ENCODE measurements at regions not wholly inside any gene's neighbourhood (a gene's known extent, or its start where the extent isn't known, plus 50 kb on each side); places are given as distances from the start of the nearest gene placed in this dataset.

DNA sequence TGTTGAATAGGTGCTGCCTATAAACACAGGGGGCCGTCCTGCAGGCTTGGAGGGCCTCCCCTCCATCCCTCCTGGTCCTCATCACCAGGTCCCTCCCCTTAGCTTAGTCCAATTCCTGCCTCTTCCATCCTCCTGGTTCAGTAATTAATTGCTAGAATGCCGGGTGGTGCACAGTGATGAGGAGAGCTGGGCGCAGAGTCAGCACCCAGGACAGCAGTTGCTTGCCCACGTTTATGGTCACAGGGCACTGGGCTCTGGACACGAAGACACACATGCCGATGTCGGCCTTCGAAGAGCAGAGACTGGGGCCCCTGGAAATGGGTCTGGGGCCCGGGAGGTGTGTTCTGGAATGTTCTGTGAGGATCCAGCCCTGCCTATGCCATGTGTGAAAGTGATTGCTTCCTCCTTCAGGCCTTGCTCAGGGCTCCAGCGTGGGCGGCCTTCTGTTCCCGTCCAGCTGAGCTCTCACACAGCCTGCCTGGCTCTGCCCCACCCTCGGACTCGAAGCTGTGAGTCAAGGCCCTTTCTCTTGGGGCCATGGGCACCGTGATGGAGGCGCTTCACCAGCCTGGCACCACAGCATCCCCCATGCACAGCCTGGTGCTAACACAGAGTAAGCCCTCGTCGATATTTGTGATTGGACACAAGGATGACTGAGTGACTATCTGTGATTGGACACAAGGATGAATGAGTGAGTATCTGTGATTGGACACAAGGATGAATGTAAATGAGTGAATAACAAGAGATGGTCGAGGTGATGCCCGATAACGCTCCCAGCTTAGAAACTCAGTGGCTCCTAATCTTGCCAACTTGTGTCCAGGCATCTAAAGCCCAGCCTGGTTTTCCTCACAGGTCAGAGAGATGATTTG lies 884.7 kb downstream of the BRD1 start:
- 53 to 75% (median 63%) methylated on average over 21 of the region's 21 CpGs for WGBS, 3 donors
- no peak overlapping the region for H3K27ac ChIP-seq (ENCODE audit: low read depth, low read length)

DNA sequence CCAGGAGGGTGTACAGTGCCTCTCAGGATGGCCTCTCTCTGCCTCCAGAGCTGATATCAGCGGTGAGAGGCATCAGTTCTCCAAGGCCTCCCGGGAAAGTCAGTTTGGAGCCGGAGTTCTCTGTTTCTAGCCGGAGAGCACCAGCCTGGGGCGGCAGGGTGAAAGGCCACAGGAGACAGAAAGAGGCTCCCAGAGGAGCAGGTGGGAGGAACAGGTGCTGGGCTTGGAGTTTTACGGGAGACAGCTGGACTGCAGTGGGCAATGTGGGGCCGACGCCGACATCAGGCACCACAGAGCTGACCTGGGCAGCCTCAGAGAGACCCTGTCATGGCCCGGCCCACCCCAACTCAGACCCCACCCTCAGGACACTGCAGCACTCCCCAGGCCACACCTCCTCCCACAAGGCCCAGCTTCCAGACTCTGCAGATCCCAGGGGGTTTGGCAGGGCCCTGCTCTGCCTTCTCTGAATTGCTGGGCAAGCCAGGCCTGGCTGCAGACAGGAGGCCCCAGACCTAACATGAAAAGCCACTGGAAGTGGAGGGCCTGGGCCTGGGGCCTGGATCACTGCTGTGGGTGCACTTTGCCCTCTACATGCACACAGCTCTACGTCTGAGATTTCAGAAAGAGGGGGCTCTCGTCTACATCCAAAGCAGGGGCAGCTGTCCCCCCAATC lies 885.6 kb downstream of the BRD1 start:
- no peak overlapping the region for H3K27ac ChIP-seq (ENCODE audit: low read depth, low read length)
- WGBS, 3 donors, result 77 to 79% (median 78%) methylated on average over 12 of the region's 12 CpGs

DNA sequence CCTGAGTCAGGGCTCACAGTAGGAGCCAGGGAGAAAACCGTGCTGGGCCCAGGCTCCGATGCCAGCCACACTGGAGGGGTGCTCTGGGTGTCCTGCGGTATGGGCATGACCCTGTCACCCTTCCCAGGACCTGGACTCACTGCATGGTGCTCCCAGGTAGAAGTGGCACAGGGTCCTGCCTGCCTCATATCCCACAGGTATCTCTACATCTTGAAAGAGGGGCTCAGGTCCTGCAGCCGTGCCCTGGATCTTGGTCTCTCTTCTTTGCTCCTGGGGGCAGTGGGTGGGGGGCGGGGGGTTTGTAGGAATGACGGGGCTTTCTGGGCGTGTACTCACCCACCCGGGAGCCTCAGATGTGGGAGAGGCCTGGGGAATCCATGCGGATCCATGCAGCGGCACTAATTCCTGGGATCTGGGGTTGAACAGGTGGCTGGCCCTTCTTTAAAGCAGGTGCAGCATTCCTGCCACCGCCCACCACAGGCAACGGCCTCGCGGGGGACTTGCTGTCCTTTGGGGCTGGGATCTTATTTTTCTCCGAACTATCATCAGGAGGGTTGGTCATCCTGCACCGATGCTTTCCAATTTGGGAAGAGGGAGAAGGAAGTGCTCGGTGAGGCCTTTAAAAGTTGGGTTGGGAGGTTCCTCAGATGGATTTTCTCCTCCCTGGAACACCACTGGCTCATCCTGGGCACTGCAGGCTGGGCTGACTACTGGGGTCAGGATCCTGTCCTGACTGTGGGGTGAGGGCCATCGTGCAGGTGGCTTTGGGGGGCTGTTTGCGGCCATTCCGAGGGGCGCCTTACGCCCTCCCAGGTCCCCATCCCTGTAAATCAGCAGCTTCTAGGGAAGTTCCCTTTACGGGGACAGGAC lies 886.4 kb downstream of the BRD1 start:
- WGBS, 3 donors, result 64 to 83% (median 76%) methylated on average over 23 of the region's 23 CpGs

GRCh38 chr22:48940266-48941032 lies 887.2 kb downstream of the BRD1 start:
- no peak overlapping the region for H3K27ac ChIP-seq (ENCODE audit: low read depth, low read length)
- 69 to 79% (median 77%) methylated on average over 20 of the region's 20 CpGs for WGBS, 3 donors

More for the DNA sequence above, 886.4 kb downstream of the BRD1 start:
- no peak overlapping the region for H3K27ac ChIP-seq (ENCODE audit: low read depth, low read length)

DNA sequence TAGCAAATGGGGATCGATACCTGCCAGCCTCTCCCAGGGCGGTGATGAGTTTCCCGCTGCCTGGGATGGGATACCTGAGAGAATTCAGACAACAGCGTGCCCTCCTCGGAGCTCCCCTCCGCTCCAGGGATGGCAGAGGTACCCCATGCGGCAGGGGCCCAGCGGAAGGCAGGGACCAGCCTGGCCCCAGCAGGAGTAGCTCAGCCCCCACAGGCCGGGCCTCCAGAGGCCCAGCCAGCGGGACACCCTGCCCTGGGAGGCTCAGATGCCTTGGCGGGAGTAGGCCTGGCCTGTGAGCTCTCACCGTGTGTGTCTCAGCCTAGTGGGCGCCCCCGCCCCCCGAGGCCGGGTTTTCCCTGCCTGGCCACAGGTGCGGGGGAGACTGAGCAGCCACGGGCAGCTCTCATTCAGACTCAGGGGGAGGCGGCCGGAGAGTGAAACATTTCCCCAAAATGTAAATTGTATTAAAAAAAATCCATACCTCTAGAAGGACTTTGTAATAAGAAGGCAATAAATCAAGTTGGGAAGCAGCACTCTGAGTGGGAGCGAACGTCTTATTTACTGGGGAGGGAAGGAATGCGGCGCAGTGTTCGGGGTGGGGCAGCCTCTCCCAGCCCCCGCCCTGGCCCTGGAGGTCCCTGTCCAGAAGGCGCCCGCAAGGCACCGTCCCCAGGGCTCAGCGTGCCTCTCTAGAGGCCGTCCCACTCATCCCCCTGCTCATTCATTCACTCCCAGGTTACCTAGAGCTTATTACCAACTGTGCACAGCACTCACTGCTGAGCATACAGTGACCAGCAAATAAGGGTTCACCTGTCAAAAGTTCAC lies 888.0 kb downstream of the BRD1 start:
- H3K27ac ChIP-seq (ENCODE audit: low read depth, low read length), result no peak overlapping the region
- 47 to 63% (median 60%) methylated on average over 31 of the region's 31 CpGs for WGBS, 3 donors

GRCh38 chr22:48938741-48939140 lies 888.9 kb downstream of the BRD1 start:
- no peak overlapping the region for H3K27ac ChIP-seq (ENCODE audit: low read depth, low read length)
- 57 to 81% (median 76%) methylated on average over 8 of the region's 8 CpGs for whole genome bisulfite sequencing, 3 donors

DNA sequence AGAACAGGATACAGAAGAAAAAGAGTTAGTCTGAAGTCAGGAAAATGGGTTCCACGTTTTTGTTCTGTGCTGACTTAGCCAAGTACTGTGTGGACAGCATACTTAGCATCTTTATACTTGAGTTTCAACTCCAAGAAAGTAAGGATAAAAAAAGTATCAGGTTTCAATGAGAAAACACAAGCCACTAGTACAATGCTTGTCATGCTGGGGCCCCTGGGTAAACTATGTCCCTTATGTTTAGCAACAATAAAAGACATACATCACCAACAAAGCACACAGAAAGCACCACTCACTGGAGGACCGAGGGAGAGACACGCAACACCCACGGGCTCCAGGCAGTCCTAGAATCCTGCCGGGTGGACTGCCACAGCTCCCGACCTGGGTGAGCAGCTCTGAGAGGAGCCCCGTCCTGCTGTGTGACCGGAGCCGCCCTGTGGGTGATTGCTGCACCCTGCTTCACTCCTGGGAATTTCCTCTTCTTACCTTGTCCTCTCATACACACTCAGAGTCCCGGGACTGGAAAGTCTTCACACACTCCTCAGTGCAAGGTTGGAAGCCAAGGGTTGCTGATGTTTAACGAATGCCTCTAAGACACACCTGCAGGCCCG lies 890.5 kb downstream of the BRD1 start:
- WGBS, 3 donors, result 74 to 78% (median 76%) methylated on average over 12 of the region's 12 CpGs
- no peak overlapping the region for H3K27ac ChIP-seq (ENCODE audit: low read depth, low read length)

GRCh38 chr22:48936391-48936790 lies 891.3 kb downstream of the BRD1 start:
- H3K27ac ChIP-seq (ENCODE audit: low read depth, low read length), result no peak overlapping the region
- WGBS, 3 donors, result 81 to 90% (median 89%) methylated on average over 4 of the region's 4 CpGs

GRCh38 chr22:48934446-48934845 lies 893.2 kb downstream of the BRD1 start:
- H3K27ac ChIP-seq (ENCODE audit: low read depth, low read length), result no peak overlapping the region
- 69 to 78% (median 76%) methylated on average over 1 of the region's 1 CpG for WGBS, 3 donors

DNA sequence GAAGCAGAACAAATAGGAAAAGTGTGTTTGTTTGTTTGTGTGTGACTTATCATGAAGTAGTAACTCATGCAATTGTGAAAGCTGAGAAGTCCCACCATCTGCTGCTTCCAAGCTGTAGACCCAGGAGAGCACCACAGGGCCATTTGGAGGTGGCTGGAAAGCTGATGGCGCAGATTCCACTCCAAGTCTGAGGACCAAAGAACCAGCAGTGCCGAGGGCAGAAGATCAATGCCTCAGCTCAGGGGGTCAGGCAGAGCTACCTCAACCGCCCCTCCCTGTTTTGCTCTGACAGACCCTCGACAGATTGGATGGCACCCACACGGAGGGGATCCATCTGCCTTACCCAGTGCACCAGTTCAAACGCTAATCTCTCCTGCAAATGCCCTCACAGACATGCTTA lies 896.2 kb downstream of the BRD1 start:
- no peak overlapping the region for H3K27ac ChIP-seq (ENCODE audit: low read depth, low read length)
- WGBS, 3 donors, result 60 to 88% (median 66%) methylated on average over 6 of the region's 6 CpGs

DNA sequence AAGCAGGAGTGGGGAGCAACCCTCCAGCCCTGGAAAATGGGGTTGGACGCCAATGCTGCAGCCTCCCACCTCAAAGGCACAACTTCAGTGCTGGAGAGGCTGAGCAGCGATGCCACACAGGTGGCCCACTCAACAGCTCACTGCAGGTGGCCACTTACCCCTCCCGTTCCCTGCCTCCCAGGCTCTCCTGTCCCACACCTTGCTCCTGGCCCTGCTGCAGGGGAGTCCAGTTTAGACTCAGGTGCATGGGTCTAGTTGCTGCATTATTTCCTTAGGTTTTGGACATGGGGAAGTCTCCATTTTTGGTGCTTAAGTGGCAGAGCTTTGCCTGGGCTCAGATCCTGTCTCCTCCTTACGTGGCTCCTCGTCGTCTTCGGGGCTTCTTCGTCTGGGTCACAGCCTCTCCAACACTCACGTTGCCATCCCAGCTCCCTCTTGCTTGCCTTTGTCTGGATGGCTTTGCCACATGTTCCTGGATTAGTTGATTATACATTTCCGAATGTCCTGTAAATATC lies 898.3 kb downstream of the BRD1 start:
- no peak overlapping the region for H3K27ac ChIP-seq (ENCODE audit: low read depth, low read length)
- 63 to 79% (median 68%) methylated on average over 10 of the region's 10 CpGs for WGBS, 3 donors

- no peak overlapping the region for H3K27ac ChIP-seq (ENCODE audit: low read depth, low read length)
- WGBS, 3 donors, result 72 to 86% (median 82%) methylated on average over 13 of the region's 13 CpGs
These were observed 900.1 kb downstream of the BRD1 start for GRCh38 chr22:48927591-48927990.

- 53 to 68% (median 61%) methylated on average over 10 to 11 of the region's 11 CpGs for WGBS, 3 donors
- H3K27ac ChIP-seq (ENCODE audit: low read depth, low read length), result no peak overlapping the region
These were observed 901.0 kb downstream of the BRD1 start for GRCh38 chr22:48926643-48927042.

- H3K27ac ChIP-seq (ENCODE audit: low read depth, low read length), result no peak overlapping the region
- WGBS, 3 donors, result 80 to 88% (median 87%) methylated on average over 3 of the region's 3 CpGs
These were observed 901.5 kb downstream of the BRD1 start for GRCh38 chr22:48926136-48926535.

DNA sequence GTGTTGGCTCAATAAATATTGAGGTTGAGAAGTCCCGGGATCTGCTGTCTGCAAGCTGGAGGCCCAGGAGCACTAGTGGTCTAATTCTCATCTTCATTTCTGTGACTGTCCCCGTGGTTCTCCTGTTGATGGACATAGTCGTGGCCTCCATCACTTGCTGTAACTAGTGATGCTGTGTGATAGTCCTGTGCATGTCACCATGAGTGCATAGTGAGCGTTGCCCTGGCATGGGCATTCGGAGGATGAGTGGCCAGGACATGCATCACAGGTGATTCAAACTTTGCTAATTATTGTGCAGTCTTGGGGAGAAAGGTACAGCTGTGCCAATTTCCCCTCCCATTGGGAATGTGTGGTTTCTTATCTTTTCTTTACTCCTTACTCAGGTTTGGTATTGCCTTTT lies 902.2 kb downstream of the BRD1 start:
- WGBS, 3 donors, result 77 to 87% (median 82%) methylated on average over 5 of the region's 5 CpGs

DNA sequence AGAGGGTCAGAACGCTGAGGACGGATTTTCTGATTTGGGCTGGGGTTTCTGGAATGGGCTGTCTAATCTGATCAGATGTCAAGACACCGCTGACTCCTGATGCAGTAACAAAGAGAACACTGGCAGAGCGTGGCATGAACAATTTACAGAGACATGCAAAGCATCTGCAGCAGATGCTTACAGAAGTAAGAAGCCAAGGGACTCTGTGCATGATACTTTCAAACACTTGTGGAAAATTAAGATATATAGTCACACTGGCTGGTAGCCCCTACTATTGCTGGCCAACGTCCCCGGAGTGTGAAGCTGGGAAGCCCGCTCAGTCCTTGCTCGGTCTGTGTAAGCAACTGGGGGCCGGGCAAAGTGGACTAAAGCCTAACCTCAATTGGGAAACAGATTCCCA lies 903.7 kb downstream of the BRD1 start:
- H3K27ac ChIP-seq (ENCODE audit: low read depth, low read length), result no peak overlapping the region
- 75 to 82% (median 81%) methylated on average over 9 of the region's 9 CpGs for WGBS, 3 donors

More for the DNA sequence above, 902.2 kb downstream of the BRD1 start:
- H3K27ac ChIP-seq (ENCODE audit: low read depth, low read length), result no peak overlapping the region
